HCT116 (cell line): ENCODE measurements at regions not wholly inside any gene's neighbourhood (a gene's known extent, or its start where the extent isn't known, plus 50 kb on each side); places are given as distances from the start of the nearest gene placed in this dataset.

Experiments used
- ATAC-seq: fragments of 200-7000 bp; cut with Tn5 transposase; 2 replicates; pipeline ENCODE4 v1.9.1; 2020; ENCODE audit warnings: mild to moderate bottlenecking, moderate library complexity
- BruUV-seq: library from RNA; stranded (reverse); fragments of 400-500 nt; replicated peaks from 2 replicates; lab custom pipeline; 2021; lab: Mats Ljungman, UMichigan
- CTCF ChIA-PET: fragments of 300-600 bp; sonication (Branson Sonifier 250); formaldehyde crosslinking; loops from one replicate; lab custom pipeline; 2021; ENCODE audit warnings: antibody characterized with exemption; lab: Charles Lee
- POLR2A ChIA-PET: fragments of 300-600, 350-600 bp; sonication (Branson Sonifier 250); formaldehyde crosslinking; loops from one replicate; lab custom pipeline; 2021; ENCODE audit warnings: antibody characterized with exemption; lab: Charles Lee
- RAD21 ChIA-PET, 2 experiments: fragments of 300-600 bp; sonication (Branson Sonifier 250); formaldehyde crosslinking; loops; one replicate each; lab custom pipeline; 2023; ENCODE audit warnings: low total read pairs in 2 of 2; ENCODE audit not compliant: uncharacterized antibody in 2 of 2, unreplicated experiment in 2 of 2, low non-redundant PET in 1 of 2; lab: Charles Lee
- DNase-seq: peaks from one replicate; pipeline ENCODE4 v3.0.0-alpha.2; 2010; ENCODE audit warnings: low read depth, low spot score
- H2AFZ ChIP-seq: fragments of 200-600 bp; shearing (Covaris generic), sonication (generic); 2 replicates; pipeline ENCODE4 v1.6.1; 2017; ENCODE audit warnings: low read depth, mixed run types, mixed read lengths, antibody characterized with exemption, low read length; ENCODE audit not compliant: poor library complexity, severe bottlenecking
- H3K27ac ChIP-seq: 2 replicates; pipeline ENCODE4 v1.5.1; 2012; ENCODE audit warnings: low read depth, low read length
- H3K27me3 ChIP-seq: fragments of 200-600 bp; sonication (generic); 2 replicates; pipeline ENCODE4 v1.6.1; 2016; ENCODE audit warnings: mixed run types, low read length, mixed read lengths; ENCODE audit not compliant: insufficient read depth
- H3K36me3 ChIP-seq, 2 experiments: fragments of 200-500 bp in 1 of 2; fragments of 200-600 bp in 1 of 2; sonication (Bioruptor generic) in 1 of 2; sonication (generic) in 1 of 2; 2 replicates each; pipeline versions ENCODE4 v1.5.1 to v1.6.1; 2014 to 2016; ENCODE audit warnings: low read length in 2 of 2, inconsistent platforms in 1 of 2, mixed read lengths in 1 of 2, mixed run types in 1 of 2; ENCODE audit not compliant: insufficient read depth in 2 of 2, control insufficient read depth in 1 of 2
- H3K4me1 ChIP-seq, 2 experiments: fragments of 200-600 bp in 1 of 2; sonication (generic) in 1 of 2; 2 replicates each; pipeline versions ENCODE4 v1.5.1 to v1.6.1; 2012 to 2017; ENCODE audit warnings: low read length in 2 of 2, inconsistent platforms in 1 of 2, mild to moderate bottlenecking in 1 of 2, mixed read lengths in 1 of 2, mixed run types in 1 of 2, moderate library complexity in 1 of 2; ENCODE audit not compliant: insufficient read depth in 2 of 2, control insufficient read depth in 1 of 2
- H3K4me2 ChIP-seq: fragments of 200-600 bp; sonication (generic); 2 replicates; pipeline ENCODE4 v1.6.1; 2017; ENCODE audit warnings: mixed run types, low read length, mixed read lengths
- H3K4me3 ChIP-seq, 2 experiments: fragments of 200-600 bp in 1 of 2; sonication (generic) in 1 of 2; replicated peaks in 1 of 2; 2 replicates each; pipeline ENCODE4 v1.5.1; 2011 to 2016; ENCODE audit warnings: low read length in 2 of 2, control low read depth in 1 of 2, low read depth in 1 of 2, mild to moderate bottlenecking in 1 of 2, mixed read lengths in 1 of 2, mixed run types in 1 of 2
- H3K79me2 ChIP-seq: fragments of 200-600 bp; sonication (generic); 2 replicates; pipeline ENCODE4 v1.6.1; 2017; ENCODE audit warnings: mild to moderate bottlenecking, mixed run types, low read length, moderate library complexity, mixed read lengths; ENCODE audit not compliant: insufficient read depth
- H3K9ac ChIP-seq: fragments of 200-600 bp; sonication (generic); 2 replicates; pipeline ENCODE4 v1.6.1; 2016; ENCODE audit warnings: low read length, mixed read lengths
- H3K9me2 ChIP-seq: fragments of 200-600 bp; sonication (generic), shearing (Covaris generic); 2 replicates; pipeline ENCODE4 v1.6.1; 2017; ENCODE audit warnings: mixed run types, mild to moderate bottlenecking, moderate library complexity; ENCODE audit not compliant: insufficient read depth
- H3K9me3 ChIP-seq, 2 experiments: fragments of 200-500 bp in 1 of 2; fragments of 200-600 bp in 1 of 2; sonication (Bioruptor generic) in 1 of 2; sonication (generic) in 1 of 2; 2 replicates each; pipeline ENCODE4 v1.6.1; 2014 to 2017; ENCODE audit warnings: low read length in 2 of 2, mixed read lengths in 2 of 2, inconsistent platforms in 1 of 2, low read depth in 1 of 2, mild to moderate bottlenecking in 1 of 2, mixed run types in 1 of 2, moderate library complexity in 1 of 2; ENCODE audit not compliant: control insufficient read depth in 1 of 2, insufficient read depth in 1 of 2
- H4K20me1 ChIP-seq: fragments of 200-600 bp; sonication (generic), shearing (Covaris generic); 2 replicates; pipeline ENCODE4 v1.6.1; 2017; ENCODE audit warnings: mixed run types, mild to moderate bottlenecking, moderate library complexity; ENCODE audit not compliant: insufficient read depth
- EZH2 ChIP-seq: fragments of 200-600 bp; sonication (generic); IDR thresholded peaks from 2 replicates; pipeline ENCODE4 v1.6.1; 2017; ENCODE audit warnings: antibody characterized with exemption, mixed run types
- FOSL1 ChIP-seq: IDR thresholded peaks from 2 replicates; pipeline ENCODE4 v1.6.1; 2012; ENCODE audit warnings: low read depth
- MAX ChIP-seq: IDR thresholded peaks from 2 replicates; pipeline ENCODE4 v1.6.1; 2012
- POLR2AphosphoS5 ChIP-seq: IDR thresholded peaks from 2 replicates; pipeline ENCODE4 v1.6.1; 2011; ENCODE audit warnings: mild to moderate bottlenecking, low read depth, low read length, moderate library complexity
- RAD21 ChIP-seq: IDR thresholded peaks from 2 replicates; pipeline ENCODE4 v1.6.1; 2012; ENCODE audit warnings: low read depth, mild to moderate bottlenecking
- SRF ChIP-seq: IDR thresholded peaks from 2 replicates; pipeline ENCODE4 v1.6.1; 2012; ENCODE audit warnings: low read depth
- TCF7L2 ChIP-seq: IDR thresholded peaks from 2 replicates; pipeline ENCODE4 v1.7.0; 2011; ENCODE audit warnings: borderline replicate concordance, inconsistent platforms; ENCODE audit not compliant: insufficient read depth, insufficient read length; ENCODE audit errors: extremely low read depth
- YY1 ChIP-seq: IDR thresholded peaks from 2 replicates; pipeline ENCODE4 v1.6.1; 2011; ENCODE audit warnings: low read length, low read depth, moderate library complexity, mild to moderate bottlenecking; ENCODE audit not compliant: insufficient replicate concordance; ENCODE audit errors: extremely low read depth
- intact Hi-C: fragments of 100-400 bp; cut with micrococcal nuclease; formaldehyde crosslinking; loops from 2 replicates; pipeline ENCODE4 v1.10.0; 2022

- H3K4me3 ChIP-seq: no peak overlapping the region
- no peaks in the 10 kb centered on the region for H3K27me3 ChIP-seq
- no peak for TF ChIP-seq RAD21
- TF ChIP-seq TCF7L2: no peak
- TF ChIP-seq FOSL1: no peak
- no peak for TF ChIP-seq YY1
- no peak for TF ChIP-seq POLR2AphosphoS5
- no peak for TF ChIP-seq MAX
- no peak for TF ChIP-seq SRF
- intact Hi-C loops: no loop called here
- ChIA-PET POLR2A (no interaction called here), RAD21 (no interaction called here), CTCF (no interaction called here)
- no peaks in the 10 kb centered on the region for H3K9me3 ChIP-seq
- H3K36me3 ChIP-seq: no peaks in the 10 kb centered on the region
- no peaks in the 10 kb centered on the region for H3K9me2 ChIP-seq
- H3K4me1 ChIP-seq: peaks cover 0 to 9% of the 10 kb centered on the region in 2 experiments; a peak in 1 of 4 replicates
- no TSS peak for BruUV-seq
- H3K4me2 ChIP-seq: no peak overlapping the region
- no peaks in the 10 kb centered on the region for H3K79me2 ChIP-seq
- DNase-seq (no peak), ATAC-seq (no peak)
- peak overlapping the region; percentile 46 for H2AFZ ChIP-seq
- no peaks in the 10 kb centered on the region for H4K20me1 ChIP-seq
- H3K9ac ChIP-seq: no peak overlapping the region
- no peak overlapping the region for H3K27ac ChIP-seq
Observed at GRCh38 chr6:139748353-139749146, 374.1 kb upstream of the CITED2 start.

GRCh38 chr6:139747154-139747553, 372.7 kb upstream of the CITED2 start:
- POLR2A ChIA-PET: no interaction called here
- intact Hi-C loops: no loop called here
- CTCF ChIA-PET: no interaction called here
- H3K9ac ChIP-seq: no peak overlapping the region
- H3K79me2 ChIP-seq: no peaks in the 10 kb centered on the region
- no TSS peak for BruUV-seq
- no peak for TF ChIP-seq MAX
- TF ChIP-seq POLR2AphosphoS5: no peak
- no peak for TF ChIP-seq EZH2
- TF ChIP-seq, all 23 proteins: peak for 0
- no peaks in the 10 kb centered on the region for H3K9me2 ChIP-seq
- ATAC-seq: no peak
- H3K4me2 ChIP-seq: no peak overlapping the region
- H3K9me3 ChIP-seq: no peaks in the 10 kb centered on the region
- no peak overlapping the region for H3K4me3 ChIP-seq
- no peaks in the 10 kb centered on the region for H3K27me3 ChIP-seq
- H3K27ac ChIP-seq: no peak overlapping the region
- RAD21 ChIA-PET: no interaction called here
- H3K36me3 ChIP-seq: no peaks in the 10 kb centered on the region
- peaks cover 0 to 12% of the 10 kb centered on the region in 2 experiments; a peak in 2 of 4 replicates for H3K4me1 ChIP-seq
- no peak for DNase-seq
- H4K20me1 ChIP-seq: no peaks in the 10 kb centered on the region
- H2AFZ ChIP-seq: no peak overlapping the region
